ENCODE measurements at regions not wholly inside any gene's neighbourhood (a gene's known extent, or its start where the extent isn't known, plus 50 kb on each side); places are given as distances from the start of the nearest gene placed in this dataset.

GRCh38 chr14:62015243-62015642, 253.0 kb downstream of the SNAPC1 start:
- TF ChIP-seq CTCF (IDR thresholded peaks at IDR 0.05; ENCODE audit: insufficient read depth, low read length, poor library complexity, severe bottlenecking): no peak
- TF ChIP-seq EZH2phosphoT487 (conservative IDR thresholded peaks at IDR 0.05; ENCODE audit: low read length): no peak

Data from SU-DHL-6 (cell line).